ENCODE measurements at regions not wholly inside any gene's neighbourhood (a gene's known extent, or its start where the extent isn't known, plus 50 kb on each side); places are given as distances from the start of the nearest gene placed in this dataset.

DNA sequence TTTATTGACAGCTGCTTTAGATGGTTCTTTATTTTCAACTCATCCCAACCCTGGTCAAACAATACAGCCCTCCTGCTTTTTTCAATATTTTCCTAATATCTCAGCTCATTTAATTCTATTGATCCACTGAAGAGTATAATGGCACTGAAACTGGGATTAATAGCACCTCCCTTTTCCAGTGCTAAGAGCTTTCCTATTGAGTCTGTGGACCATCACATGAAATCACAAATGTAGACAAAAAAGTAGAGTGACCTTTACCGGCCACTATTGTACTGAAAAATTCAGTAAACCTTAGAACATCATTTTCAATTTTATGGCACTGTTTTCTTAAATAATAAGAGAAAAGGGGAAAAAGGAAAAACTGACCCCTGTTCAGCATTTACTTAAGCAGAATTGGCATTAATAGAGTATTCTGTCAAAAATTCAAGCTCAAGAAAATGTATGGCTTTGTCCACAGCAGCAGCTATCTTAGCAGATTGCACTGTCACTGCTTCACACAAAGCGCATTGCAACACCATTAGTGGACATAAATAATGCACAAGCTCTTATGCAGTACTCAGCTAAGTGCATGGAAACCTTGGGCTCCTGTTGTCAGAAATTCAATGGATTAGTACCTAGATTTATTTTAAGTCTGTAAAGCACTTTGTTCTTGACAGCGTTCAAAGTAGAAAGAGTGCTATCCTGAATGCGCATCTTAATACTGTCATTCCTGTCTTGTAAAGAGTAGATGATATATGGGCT lies 851.0 kb upstream of the KLHL1 start:
- Histone ChIP-seq H3K9ac (ENCODE audit: low read length in 5 of 5) (no peak overlapping the region), H3K27ac (ENCODE audit: low read depth, low read length) (no peak overlapping the region), H3K9me3 (ENCODE audit: control insufficient read depth in 5 of 5, low read length in 5 of 5) (no peaks in the 10 kb centered on the region), H3K36me3 (ENCODE audit: control insufficient read depth in 5 of 5, insufficient read depth in 5 of 5, low read length in 5 of 5) (no peaks in the 10 kb centered on the region), H3K4me3 (ENCODE audit: low read depth in 1 of 5, low read length in 5 of 5) (no peak overlapping the region), H3K4me1 (ENCODE audit: control insufficient read depth in 5 of 5, insufficient read depth in 5 of 5, low read length in 5 of 5) (no peaks in the 10 kb centered on the region), H3K27me3 (ENCODE audit: control insufficient read depth in 5 of 5, insufficient read depth in 4 of 5, low read length in 5 of 5) (no peaks in the 10 kb centered on the region)

DNA sequence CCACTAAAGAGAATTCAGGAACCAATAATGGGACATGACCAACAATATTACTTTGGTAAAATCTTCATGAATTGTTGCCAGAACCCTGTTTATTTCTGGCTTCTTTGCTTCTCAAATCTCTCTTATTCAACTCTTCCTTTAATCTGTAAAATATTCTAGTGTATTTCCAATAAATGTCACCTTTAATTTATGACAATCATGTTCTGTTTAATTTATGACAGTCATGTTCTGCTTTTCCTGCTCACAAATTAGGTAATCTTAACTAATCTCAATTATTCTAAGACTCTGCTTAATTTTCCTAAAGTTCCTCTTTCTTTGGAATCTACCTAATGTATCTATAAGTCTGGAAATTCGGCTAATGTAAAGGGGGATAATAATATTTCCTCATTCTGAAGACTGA lies 847.6 kb upstream of the KLHL1 start:
- no peak overlapping the region for H3K9ac ChIP-seq (ENCODE audit: low read length in 5 of 5)
- H3K27me3 ChIP-seq (ENCODE audit: control insufficient read depth in 5 of 5, insufficient read depth in 4 of 5, low read length in 5 of 5), result no peaks in the 10 kb centered on the region
- no peaks in the 10 kb centered on the region for H3K36me3 ChIP-seq (ENCODE audit: control insufficient read depth in 5 of 5, insufficient read depth in 5 of 5, low read length in 5 of 5)
- H3K27ac ChIP-seq (ENCODE audit: low read depth, low read length), result no peak overlapping the region
- no peaks in the 10 kb centered on the region for H3K4me1 ChIP-seq (ENCODE audit: control insufficient read depth in 5 of 5, insufficient read depth in 5 of 5, low read length in 5 of 5)
- no peak overlapping the region for H3K4me3 ChIP-seq (ENCODE audit: low read depth in 1 of 5, low read length in 5 of 5)
- no peaks in the 10 kb centered on the region for H3K9me3 ChIP-seq (ENCODE audit: control insufficient read depth in 5 of 5, low read length in 5 of 5)

DNA sequence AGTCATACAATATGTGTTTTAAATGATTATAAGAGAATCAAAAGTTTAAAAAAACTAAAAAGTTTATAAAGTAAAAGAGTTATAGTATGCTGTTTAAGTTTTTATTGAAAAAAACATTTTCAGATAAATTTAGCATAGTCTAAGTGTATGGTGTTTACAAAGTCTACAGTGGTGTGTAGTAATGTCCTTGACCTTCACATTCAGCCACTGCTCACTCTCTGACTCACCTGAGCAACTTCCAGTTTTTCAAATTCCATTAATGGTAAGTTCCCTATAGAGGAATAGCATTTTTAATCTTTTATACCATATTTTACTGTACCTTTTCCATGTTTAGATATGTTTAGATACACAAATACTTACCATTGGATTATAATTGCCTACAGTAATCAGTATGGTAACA lies 842.4 kb upstream of the KLHL1 start:
- no peaks in the 10 kb centered on the region for H3K27me3 ChIP-seq (ENCODE audit: control insufficient read depth in 5 of 5, insufficient read depth in 4 of 5, low read length in 5 of 5)
- no peak overlapping the region for H3K27ac ChIP-seq (ENCODE audit: low read depth, low read length)
- no peak overlapping the region for H3K4me3 ChIP-seq (ENCODE audit: low read depth in 1 of 5, low read length in 5 of 5)
- H3K9ac ChIP-seq (ENCODE audit: low read length in 5 of 5), result no peak overlapping the region
- no peaks in the 10 kb centered on the region for H3K4me1 ChIP-seq (ENCODE audit: control insufficient read depth in 5 of 5, insufficient read depth in 5 of 5, low read length in 5 of 5)
- H3K36me3 ChIP-seq (ENCODE audit: control insufficient read depth in 5 of 5, insufficient read depth in 5 of 5, low read length in 5 of 5), result no peaks in the 10 kb centered on the region
- no peaks in the 10 kb centered on the region for H3K9me3 ChIP-seq (ENCODE audit: control insufficient read depth in 5 of 5, low read length in 5 of 5)

DNA sequence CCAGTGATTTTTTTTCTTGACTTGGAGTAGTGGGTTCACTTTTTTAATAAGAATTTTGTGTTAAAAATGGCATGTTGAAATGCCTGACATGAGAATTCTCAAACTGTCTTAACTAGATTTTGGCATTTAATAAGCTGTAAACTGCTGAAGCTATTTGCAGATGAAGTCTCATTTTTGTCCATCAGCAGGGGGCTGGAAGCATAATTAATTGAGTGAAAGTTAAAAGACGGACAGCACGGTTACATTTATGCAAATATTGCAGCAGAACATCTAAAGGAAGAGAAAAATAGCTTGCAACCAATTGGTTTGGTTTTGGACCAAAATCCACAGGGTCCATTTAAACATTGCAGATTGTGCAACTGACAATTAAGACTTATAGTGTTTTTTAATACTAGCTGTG lies 837.3 kb upstream of the KLHL1 start:
- no peak overlapping the region for H3K27ac ChIP-seq (ENCODE audit: low read depth, low read length)
- H3K36me3 ChIP-seq (ENCODE audit: control insufficient read depth in 5 of 5, insufficient read depth in 5 of 5, low read length in 5 of 5), result no peaks in the 10 kb centered on the region
- H3K27me3 ChIP-seq (ENCODE audit: control insufficient read depth in 5 of 5, insufficient read depth in 4 of 5, low read length in 5 of 5), result no peaks in the 10 kb centered on the region
- H3K9ac ChIP-seq (ENCODE audit: low read length in 5 of 5), result no peak overlapping the region
- no peaks in the 10 kb centered on the region for H3K4me1 ChIP-seq (ENCODE audit: control insufficient read depth in 5 of 5, insufficient read depth in 5 of 5, low read length in 5 of 5)
- no peak overlapping the region for H3K4me3 ChIP-seq (ENCODE audit: low read depth in 1 of 5, low read length in 5 of 5)
- H3K9me3 ChIP-seq (ENCODE audit: control insufficient read depth in 5 of 5, low read length in 5 of 5), result no peaks in the 10 kb centered on the region

DNA sequence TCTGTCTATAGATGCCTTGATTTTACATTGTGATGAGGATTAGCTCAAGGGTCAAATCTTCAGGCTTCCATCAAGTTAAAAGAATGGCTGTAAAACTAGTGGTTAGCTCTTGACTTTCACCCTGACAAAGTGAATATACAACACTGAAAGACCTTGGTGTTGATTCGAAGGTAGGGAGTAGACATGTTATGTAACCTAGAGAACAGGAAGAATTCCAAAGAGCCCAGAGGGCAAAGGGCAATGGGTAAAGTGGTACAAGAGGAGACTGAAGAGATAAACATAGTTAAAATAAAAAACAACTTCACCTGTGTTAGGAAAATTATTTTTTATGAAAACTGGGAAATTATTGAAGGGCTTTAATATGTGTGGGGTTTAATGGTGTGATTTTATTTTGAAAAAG lies 833.2 kb upstream of the KLHL1 start:
- Histone ChIP-seq H3K9ac (ENCODE audit: low read length in 5 of 5) (no peak overlapping the region), H3K36me3 (ENCODE audit: control insufficient read depth in 5 of 5, insufficient read depth in 5 of 5, low read length in 5 of 5) (no peaks in the 10 kb centered on the region), H3K9me3 (ENCODE audit: control insufficient read depth in 5 of 5, low read length in 5 of 5) (no peaks in the 10 kb centered on the region), H3K27me3 (ENCODE audit: control insufficient read depth in 5 of 5, insufficient read depth in 4 of 5, low read length in 5 of 5) (no peaks in the 10 kb centered on the region), H3K4me3 (ENCODE audit: low read depth in 1 of 5, low read length in 5 of 5) (no peak overlapping the region), H3K27ac (ENCODE audit: low read depth, low read length) (no peak overlapping the region), H3K4me1 (ENCODE audit: control insufficient read depth in 5 of 5, insufficient read depth in 5 of 5, low read length in 5 of 5) (no peaks in the 10 kb centered on the region)

DNA sequence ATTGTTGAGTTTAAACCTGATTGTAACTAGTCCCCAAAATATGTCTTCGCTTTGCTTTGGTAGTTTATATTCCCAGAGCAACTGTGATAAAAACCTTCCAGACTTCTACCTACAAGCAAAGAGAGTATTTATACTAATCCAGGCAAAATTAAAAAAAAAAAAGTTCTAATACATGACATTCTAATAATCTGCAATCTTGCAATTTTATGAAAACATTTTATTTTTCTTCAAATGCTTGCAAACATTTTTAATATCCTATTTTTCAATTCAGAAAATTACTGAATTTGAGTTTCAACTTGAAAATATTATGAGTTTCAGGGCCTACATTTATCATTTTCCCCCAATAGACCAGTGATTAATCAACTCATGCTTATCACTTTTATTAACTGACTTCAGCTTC lies 830.2 kb upstream of the KLHL1 start:
- no peak overlapping the region for H3K4me3 ChIP-seq (ENCODE audit: low read depth in 1 of 5, low read length in 5 of 5)
- no peaks in the 10 kb centered on the region for H3K9me3 ChIP-seq (ENCODE audit: control insufficient read depth in 5 of 5, low read length in 5 of 5)
- H3K4me1 ChIP-seq (ENCODE audit: control insufficient read depth in 5 of 5, insufficient read depth in 5 of 5, low read length in 5 of 5), result no peaks in the 10 kb centered on the region
- no peak overlapping the region for H3K9ac ChIP-seq (ENCODE audit: low read length in 5 of 5)
- no peaks in the 10 kb centered on the region for H3K36me3 ChIP-seq (ENCODE audit: control insufficient read depth in 5 of 5, insufficient read depth in 5 of 5, low read length in 5 of 5)
- H3K27ac ChIP-seq (ENCODE audit: low read depth, low read length), result no peak overlapping the region
- H3K27me3 ChIP-seq (ENCODE audit: control insufficient read depth in 5 of 5, insufficient read depth in 4 of 5, low read length in 5 of 5), result no peaks in the 10 kb centered on the region

DNA sequence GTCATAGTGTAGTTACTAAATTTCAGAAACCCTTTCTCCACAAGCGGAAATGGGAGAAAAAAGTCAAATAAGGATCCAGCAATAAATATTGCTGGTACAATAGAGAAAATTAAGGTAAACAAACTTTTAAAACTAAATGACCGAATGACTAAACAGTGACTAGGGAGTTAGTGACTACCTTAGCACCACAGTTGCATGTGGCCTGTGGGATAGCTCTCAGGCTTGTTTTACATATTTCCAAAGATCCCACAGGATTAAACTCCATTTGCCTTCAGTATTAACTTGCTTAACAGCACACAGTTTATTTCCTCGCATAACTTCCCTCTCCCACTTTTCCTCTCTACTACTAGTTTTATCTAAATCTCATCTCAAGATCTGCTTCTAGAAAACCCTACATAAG lies 824.3 kb upstream of the KLHL1 start:
- no peaks in the 10 kb centered on the region for H3K36me3 ChIP-seq (ENCODE audit: control insufficient read depth in 5 of 5, insufficient read depth in 5 of 5, low read length in 5 of 5)
- H3K27me3 ChIP-seq (ENCODE audit: control insufficient read depth in 5 of 5, insufficient read depth in 4 of 5, low read length in 5 of 5), result no peaks in the 10 kb centered on the region
- no peaks in the 10 kb centered on the region for H3K4me1 ChIP-seq (ENCODE audit: control insufficient read depth in 5 of 5, insufficient read depth in 5 of 5, low read length in 5 of 5)
- H3K9ac ChIP-seq (ENCODE audit: low read length in 5 of 5), result no peak overlapping the region
- H3K9me3 ChIP-seq (ENCODE audit: control insufficient read depth in 5 of 5, low read length in 5 of 5), result no peaks in the 10 kb centered on the region
- H3K27ac ChIP-seq (ENCODE audit: low read depth, low read length), result no peak overlapping the region
- H3K4me3 ChIP-seq (ENCODE audit: low read depth in 1 of 5, low read length in 5 of 5), result no peak overlapping the region

DNA sequence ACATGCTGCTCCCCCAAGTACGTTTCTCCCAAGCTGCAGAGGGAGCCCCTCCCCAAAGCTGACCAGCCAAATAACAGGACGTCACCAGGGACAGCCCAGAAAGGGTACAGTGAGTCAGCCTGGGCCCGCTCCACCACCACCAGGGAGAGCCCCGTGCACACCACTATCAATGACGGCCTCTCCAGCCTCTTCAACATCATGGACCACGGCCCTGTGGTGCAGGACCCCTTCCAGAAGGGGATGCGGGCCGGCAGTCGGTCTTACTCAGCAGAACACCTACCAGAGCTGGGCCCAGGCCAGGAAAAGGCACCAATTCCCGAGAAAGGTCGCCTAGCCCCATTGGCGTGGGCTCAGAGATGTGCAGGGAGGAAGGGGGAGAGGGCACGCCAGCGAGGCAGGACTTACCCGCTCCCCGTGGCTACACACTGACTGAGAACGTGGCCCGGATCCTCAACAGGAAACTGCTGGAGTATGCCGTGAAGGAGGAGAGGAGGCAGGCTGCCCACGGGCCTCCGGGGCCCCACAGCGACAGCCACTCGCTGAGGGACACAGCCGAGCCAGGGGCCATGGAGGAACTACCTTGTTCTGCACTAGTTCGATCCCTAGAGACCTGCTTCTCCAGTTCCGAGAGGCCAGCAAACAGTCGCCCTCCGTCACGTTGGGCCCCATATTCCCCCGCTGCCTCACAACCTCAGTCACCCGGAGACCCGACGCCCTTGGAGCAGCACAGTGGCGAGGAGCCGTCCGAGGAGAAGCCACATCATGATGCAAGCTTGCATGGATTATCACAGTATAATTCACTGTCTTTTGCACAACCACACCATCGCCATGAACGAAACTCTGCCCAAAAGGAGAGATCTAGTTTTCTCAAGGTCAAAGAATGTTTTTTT lies 815.9 kb upstream of the KLHL1 start:
- no peaks in the 10 kb centered on the region for H3K27me3 ChIP-seq (ENCODE audit: control insufficient read depth in 5 of 5, insufficient read depth in 4 of 5, low read length in 5 of 5)
- no peak overlapping the region for H3K27ac ChIP-seq (ENCODE audit: low read depth, low read length)
- H3K9me3 ChIP-seq (ENCODE audit: control insufficient read depth in 5 of 5, low read length in 5 of 5), result peaks cover 0 to 7% (median 0%) of the 10 kb centered on the region in 5 donors
- H3K36me3 ChIP-seq (ENCODE audit: control insufficient read depth in 5 of 5, insufficient read depth in 5 of 5, low read length in 5 of 5), result no peaks in the 10 kb centered on the region
- H3K4me3 ChIP-seq (ENCODE audit: low read depth in 1 of 5, low read length in 5 of 5), result no peak overlapping the region
- no peak overlapping the region for H3K9ac ChIP-seq (ENCODE audit: low read length in 5 of 5)
- no peaks in the 10 kb centered on the region for H3K4me1 ChIP-seq (ENCODE audit: control insufficient read depth in 5 of 5, insufficient read depth in 5 of 5, low read length in 5 of 5)

DNA sequence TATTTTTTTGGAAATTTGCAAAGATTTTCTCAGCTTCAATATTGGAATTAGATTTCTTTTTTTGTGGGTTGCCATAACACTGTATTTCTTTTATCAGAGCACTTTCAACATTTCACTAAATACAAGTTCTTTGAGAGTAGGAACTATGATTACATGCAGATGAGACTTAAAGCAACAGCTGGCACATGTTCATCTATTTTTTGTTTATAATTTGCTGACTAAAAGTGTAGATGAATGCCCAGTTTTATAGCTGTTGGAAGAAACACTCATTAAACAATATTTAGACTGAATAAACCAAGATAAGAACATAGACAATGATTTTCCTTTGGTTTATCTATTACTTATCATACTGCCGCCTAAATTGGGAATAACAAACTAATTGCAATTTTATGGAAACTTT lies 803.0 kb upstream of the KLHL1 start:
- no peak overlapping the region for H3K27ac ChIP-seq (ENCODE audit: low read depth, low read length)
- H3K27me3 ChIP-seq (ENCODE audit: control insufficient read depth in 5 of 5, insufficient read depth in 4 of 5, low read length in 5 of 5), result no peaks in the 10 kb centered on the region
- no peaks in the 10 kb centered on the region for H3K36me3 ChIP-seq (ENCODE audit: control insufficient read depth in 5 of 5, insufficient read depth in 5 of 5, low read length in 5 of 5)
- H3K4me1 ChIP-seq (ENCODE audit: control insufficient read depth in 5 of 5, insufficient read depth in 5 of 5, low read length in 5 of 5), result no peaks in the 10 kb centered on the region
- H3K9ac ChIP-seq (ENCODE audit: low read length in 5 of 5), result no peak overlapping the region
- H3K4me3 ChIP-seq (ENCODE audit: low read depth in 1 of 5, low read length in 5 of 5), result no peak overlapping the region
- no peaks in the 10 kb centered on the region for H3K9me3 ChIP-seq (ENCODE audit: control insufficient read depth in 5 of 5, low read length in 5 of 5)

DNA sequence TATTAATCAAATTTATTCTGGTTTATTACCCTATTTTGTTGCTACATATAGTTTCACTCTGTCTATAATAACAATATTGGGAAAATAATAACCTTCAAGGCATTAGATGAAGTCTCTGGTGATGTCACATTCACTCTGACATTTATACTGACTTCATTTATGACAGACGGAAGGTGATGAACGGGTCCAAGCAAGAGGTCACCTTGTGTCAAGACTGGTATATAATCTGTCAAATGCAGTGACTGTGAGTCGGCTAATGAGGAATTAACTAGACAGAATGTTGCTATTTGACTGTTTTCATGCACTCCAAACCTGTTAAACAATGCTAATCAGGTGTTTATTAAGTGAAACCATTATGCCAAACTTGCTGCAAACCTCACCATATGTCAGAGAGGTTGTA lies 800.5 kb upstream of the KLHL1 start:
- no peaks in the 10 kb centered on the region for H3K36me3 ChIP-seq (ENCODE audit: control insufficient read depth in 5 of 5, insufficient read depth in 5 of 5, low read length in 5 of 5)
- no peaks in the 10 kb centered on the region for H3K9me3 ChIP-seq (ENCODE audit: control insufficient read depth in 5 of 5, low read length in 5 of 5)
- H3K9ac ChIP-seq (ENCODE audit: low read length in 5 of 5), result no peak overlapping the region
- no peaks in the 10 kb centered on the region for H3K27me3 ChIP-seq (ENCODE audit: control insufficient read depth in 5 of 5, insufficient read depth in 4 of 5, low read length in 5 of 5)
- H3K4me1 ChIP-seq (ENCODE audit: control insufficient read depth in 5 of 5, insufficient read depth in 5 of 5, low read length in 5 of 5), result no peaks in the 10 kb centered on the region
- no peak overlapping the region for H3K4me3 ChIP-seq (ENCODE audit: low read depth in 1 of 5, low read length in 5 of 5)
- no peak overlapping the region for H3K27ac ChIP-seq (ENCODE audit: low read depth, low read length)

All from subcutaneous abdominal adipose tissue (tissue), 5 donors.